IMR-90 (cell line): ENCODE measurements at regions not wholly inside any gene's neighbourhood (a gene's known extent, or its start where the extent isn't known, plus 50 kb on each side); places are given as distances from the start of the nearest gene placed in this dataset.

Source experiments
- ATAC-seq: fragments of 200-7000 bp; cut with Tn5 transposase; 2 replicates; pipeline ENCODE4 v1.9.1; 2020; ENCODE audit warnings: low read depth, mild to moderate bottlenecking, moderate library complexity
- BruUV-seq: library from RNA; stranded (reverse); fragments of 400-500 nt; replicated peaks from 2 replicates; lab custom pipeline; 2021; lab: Mats Ljungman, UMichigan
- CTCF ChIA-PET: fragments of 300-600 bp; formaldehyde crosslinking; extraction: SDS; loops from one replicate; lab custom pipeline; 2021; ENCODE audit warnings: antibody characterized with exemption; lab: Yijun Ruan, JAX
- POLR2A ChIA-PET: fragments of 300-600 bp; sonication (Branson Sonifier 250); formaldehyde crosslinking; loops from one replicate; lab custom pipeline; 2022; ENCODE audit warnings: antibody characterized with exemption; ENCODE audit not compliant: unreplicated experiment; lab: Charles Lee
- DNase-seq: peaks from one replicate; pipeline ENCODE4 v3.0.0; 2013
- H2AFZ ChIP-seq: replicated peaks from 2 replicates; pipeline ENCODE3; 2013; ENCODE audit warnings: low read length, mild to moderate bottlenecking; ENCODE audit not compliant: poor library complexity
- H2AK5ac ChIP-seq: 2 replicates; pipeline ENCODE4 v1.6.1; 2013; ENCODE audit warnings: low read depth, low read length, inconsistent platforms
- H2AK9ac ChIP-seq: replicated peaks from 2 replicates; pipeline ENCODE3; 2013; ENCODE audit warnings: mild to moderate bottlenecking, low read depth, low read length, moderate library complexity; ENCODE audit not compliant: poor library complexity
- H2BK120ac ChIP-seq: 2 replicates; pipeline ENCODE4 v1.6.1; 2013; ENCODE audit warnings: low read depth, low read length, inconsistent platforms
- H2BK15ac ChIP-seq: 3 replicates; pipeline ENCODE4 v1.6.1; 2013; ENCODE audit warnings: low read depth, low read length, inconsistent platforms
- H2BK20ac ChIP-seq: 2 replicates; pipeline ENCODE4 v1.6.1; 2013; ENCODE audit warnings: low read depth, mild to moderate bottlenecking, inconsistent platforms, low read length, moderate library complexity
- H2BK5ac ChIP-seq: 2 replicates; pipeline ENCODE4 v1.6.1; 2013; ENCODE audit warnings: mild to moderate bottlenecking, low read depth, low read length, inconsistent platforms; ENCODE audit not compliant: poor library complexity, severe bottlenecking
- H3K14ac ChIP-seq: replicated peaks from 2 replicates; pipeline ENCODE4 v1.6.1; 2013; ENCODE audit warnings: low read depth, low read length, inconsistent platforms
- H3K18ac ChIP-seq: 2 replicates; pipeline ENCODE4 v1.6.1; 2013; ENCODE audit warnings: low read depth, low read length, control low read depth
- H3K23ac ChIP-seq: 2 replicates; pipeline ENCODE4 v1.6.1; 2013; ENCODE audit warnings: low read depth, low read length, inconsistent platforms
- H3K27ac ChIP-seq: 2 replicates; pipeline ENCODE4 v1.5.1; 2013; ENCODE audit warnings: mild to moderate bottlenecking, control low read depth, low read length; ENCODE audit not compliant: insufficient read depth
- H3K27me3 ChIP-seq: 2 replicates; pipeline ENCODE4 v1.6.1; 2013; ENCODE audit warnings: low read length; ENCODE audit not compliant: control insufficient read depth, insufficient read depth
- H3K36me3 ChIP-seq: 2 replicates; pipeline ENCODE4 v1.6.1; 2013; ENCODE audit warnings: low read length, mixed read lengths; ENCODE audit not compliant: control insufficient read depth, insufficient read depth
- H3K4ac ChIP-seq: 2 replicates; pipeline ENCODE4 v1.6.1; 2013; ENCODE audit warnings: low read depth, low read length, inconsistent platforms
- H3K4me1 ChIP-seq: 2 replicates; pipeline ENCODE4 v1.6.1; 2013; ENCODE audit warnings: low read length, mixed read lengths; ENCODE audit not compliant: control insufficient read depth, insufficient read depth
- H3K4me2 ChIP-seq: 2 replicates; pipeline ENCODE4 v1.6.1; 2013; ENCODE audit warnings: low read depth, mild to moderate bottlenecking, control low read depth, low read length, moderate library complexity
- H3K4me3 ChIP-seq: 2 replicates; pipeline ENCODE4 v1.5.1; 2013; ENCODE audit warnings: low read depth, mild to moderate bottlenecking, control low read depth, low read length, moderate library complexity; ENCODE audit not compliant: insufficient read depth
- H3K56ac ChIP-seq: 2 replicates; pipeline ENCODE4 v1.6.1; 2013; ENCODE audit warnings: low read length, inconsistent platforms; ENCODE audit not compliant: insufficient read depth; ENCODE audit errors: extremely low read depth
- H3K79me1 ChIP-seq, 2 experiments: 2 replicates each; pipeline ENCODE4 v1.6.1; 2013; ENCODE audit warnings: low read length in 2 of 2, inconsistent platforms in 1 of 2, low read depth in 1 of 2
- H3K9ac ChIP-seq: 2 replicates; pipeline ENCODE4 v1.6.1; 2013; ENCODE audit warnings: low read depth, low read length, control low read depth
- H3K9me1 ChIP-seq: 2 replicates; pipeline ENCODE4 v1.6.1; 2013; ENCODE audit warnings: low read length, inconsistent platforms; ENCODE audit not compliant: insufficient read depth
- H3K9me3 ChIP-seq: 2 replicates; pipeline ENCODE4 v1.6.1; 2013; ENCODE audit warnings: low read length; ENCODE audit not compliant: control insufficient read depth, insufficient read depth
- H4K20me1 ChIP-seq: 2 replicates; pipeline ENCODE4 v1.6.1; 2013; ENCODE audit warnings: low read length, inconsistent platforms; ENCODE audit not compliant: insufficient read depth
- H4K5ac ChIP-seq: 2 replicates; pipeline ENCODE4 v1.6.1; 2013; ENCODE audit warnings: mild to moderate bottlenecking, low read depth, low read length, control low read depth
- H4K8ac ChIP-seq, 2 experiments: 2 replicates each; pipeline ENCODE4 v1.6.1; 2013; ENCODE audit warnings: low read depth in 2 of 2, low read length in 2 of 2, control low read depth in 1 of 2, inconsistent platforms in 1 of 2
- H4K91ac ChIP-seq: 2 replicates; pipeline ENCODE4 v1.6.1; 2013; ENCODE audit warnings: low read depth, low read length, inconsistent platforms; ENCODE audit not compliant: insufficient read depth
- BHLHE40 ChIP-seq: fragments of 150-350 bp; IDR thresholded peaks from 2 replicates; pipeline ENCODE4 v1.6.1; 2016; ENCODE audit warnings: mild to moderate bottlenecking, low read depth, low read length
- CEBPB ChIP-seq: IDR thresholded peaks from 2 replicates; pipeline ENCODE4 v1.6.1; 2012; ENCODE audit warnings: low read depth, low read length, improper control_type of control experiment
- CHD1 ChIP-seq: IDR thresholded peaks from 2 replicates; pipeline ENCODE4 v1.6.1; 2012; ENCODE audit warnings: low read depth, low read length, improper control_type of control experiment
- ELK1 ChIP-seq: fragments of 150-350 bp; IDR thresholded peaks from 2 replicates; pipeline ENCODE4 v1.6.1; 2016; ENCODE audit warnings: low read depth, mild to moderate bottlenecking, low read length, moderate library complexity, borderline replicate concordance
- FOS ChIP-seq: fragments of 150-350 bp; IDR thresholded peaks from 2 replicates; pipeline ENCODE4 v1.6.1; 2016; ENCODE audit warnings: low read depth, low read length
- NFE2L2 ChIP-seq: fragments of 150-350 bp; IDR thresholded peaks from 2 replicates; pipeline ENCODE4 v1.6.1; 2016; ENCODE audit warnings: low read depth, mild to moderate bottlenecking, low read length
- POLR2A ChIP-seq: IDR thresholded peaks from 2 replicates; pipeline ENCODE4 v1.6.1; 2012; ENCODE audit warnings: mild to moderate bottlenecking, low read depth, low read length
- RCOR1 ChIP-seq: IDR thresholded peaks from 2 replicates; pipeline ENCODE4 v1.6.1; 2012; ENCODE audit warnings: mild to moderate bottlenecking, low read length, improper control_type of control experiment; ENCODE audit not compliant: insufficient replicate concordance
- SMC3 ChIP-seq: fragments of 150-350 bp; IDR thresholded peaks from 2 replicates; pipeline ENCODE4 v1.6.1; 2016; ENCODE audit warnings: low read depth, mild to moderate bottlenecking, antibody characterized with exemption, low read length, moderate library complexity
- WGBS, 2 experiments: methylation state at CpG; one replicate each; pipeline versions ENCODE4 v1.1.5 to v1.1.7; 2013; ENCODE audit warnings: missing lambda C conversion rate in 2 of 2; ENCODE audit not compliant: insufficient read length in 1 of 2; ENCODE audit errors: extremely low coverage in 2 of 2; 5-methylcytosine and 5-hydroxymethylcytosine counted together
- dilution Hi-C: fragments of 300-500 bp; cut with HindIII; formaldehyde crosslinking; loops from one replicate; pipeline ENCODE4 v1.14.3; 2018; ENCODE audit warnings: low sequenced_read_pairs; ENCODE audit not compliant: unreplicated experiment
- in situ Hi-C: fragments of 300-500 bp; cut with MboI; formaldehyde crosslinking; loops from 3 replicates; pipeline ENCODE4 v1.14.3; 2019; ENCODE audit warnings: low sequenced_read_pairs, inconsistent platforms, mixed read lengths
- intact Hi-C: fragments of 100-400 bp; cut with micrococcal nuclease; formaldehyde crosslinking; loops from 2 replicates; pipeline ENCODE4 v1.10.0; 2022
- TF ChIP-seq, protein P1 (sequence below): conservative IDR thresholded peaks from 2 replicates; pipeline ENCODE4 v1.5.1; 2012; ENCODE audit warnings: mild to moderate bottlenecking, low read depth, low read length, improper control_type of control experiment
- TF ChIP-seq, protein P2 (sequence below): fragments of 150-350 bp; IDR thresholded peaks from 2 replicates; pipeline ENCODE4 v1.6.1; 2017; ENCODE audit warnings: mild to moderate bottlenecking, antibody characterized with exemption, low read length, low read depth

DNA sequence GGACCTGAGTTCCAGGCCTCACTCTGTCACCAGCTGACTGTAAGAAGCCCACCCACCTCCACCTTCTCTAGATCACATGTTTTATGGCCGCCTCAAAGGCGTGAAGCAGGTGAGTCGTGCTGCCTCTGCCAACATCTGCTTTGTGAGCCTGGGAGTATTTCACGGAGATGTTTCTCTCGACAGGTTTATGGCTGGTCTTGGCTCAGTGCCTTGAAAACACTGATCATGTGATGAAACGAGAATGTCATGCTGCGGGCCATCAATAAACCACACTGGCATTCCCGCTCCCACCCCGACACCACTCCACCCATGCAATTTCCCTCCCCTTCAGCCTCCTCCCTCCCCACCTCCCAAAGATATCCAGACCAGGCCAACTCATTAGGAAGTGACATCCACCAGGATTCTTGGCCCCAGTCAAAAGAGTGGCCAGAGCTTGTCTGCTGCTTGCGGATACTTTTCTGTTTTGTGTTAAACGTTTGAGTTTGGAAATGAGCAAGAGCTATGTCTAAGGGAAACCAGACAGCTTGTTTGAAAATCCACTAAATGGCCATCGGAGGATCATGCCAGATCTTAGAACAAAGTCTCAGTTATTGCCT, 53.8 kb upstream of the NTF3 start:
- H2BK5ac ChIP-seq: no peak overlapping the region

More for the DNA sequence above, 53.8 kb upstream of the NTF3 start:
- no peak overlapping the region for H3K18ac ChIP-seq
- H3K4me2 ChIP-seq: no peak overlapping the region
- dilution Hi-C loops: no loop called here
- H4K91ac ChIP-seq: no peak overlapping the region
- H2BK120ac ChIP-seq: no peak overlapping the region
- no peak overlapping the region for H3K56ac ChIP-seq
- ChIA-PET CTCF (no interaction called here), POLR2A (no interaction called here)
- H3K4me1 ChIP-seq: no peaks in the 10 kb centered on the region
- no peak overlapping the region for H4K5ac ChIP-seq
- no peak overlapping the region for H2AK9ac ChIP-seq
- H3K23ac ChIP-seq: no peak overlapping the region
- H3K36me3 ChIP-seq: no peaks in the 10 kb centered on the region
- DNase-seq (no peak), ATAC-seq (no peak)
- no peak overlapping the region for H3K27ac ChIP-seq
- H2BK15ac ChIP-seq: no peak overlapping the region
- no peaks in the 10 kb centered on the region for H4K20me1 ChIP-seq
- H3K9ac ChIP-seq: no peak overlapping the region
- no peak overlapping the region for H2BK20ac ChIP-seq
- BruUV-seq: no TSS peak
- H3K4me3 ChIP-seq: no peak overlapping the region
- H2AFZ ChIP-seq: no peak overlapping the region
- 76% methylated on average over 5 of the region's 12 CpGs; no CpG with 5 or more reads in 1 of the 2 experiments for WGBS, 2 experiments
- TF ChIP-seq CEBPB (no peak), ELK1 (no peak), RCOR1 (no peak), SMC3 (no peak), BHLHE40 (no peak), POLR2A (no peak), NFE2L2 (no peak), CHD1 (no peak), FOS (no peak)
- TF ChIP-seq, protein P1, sequence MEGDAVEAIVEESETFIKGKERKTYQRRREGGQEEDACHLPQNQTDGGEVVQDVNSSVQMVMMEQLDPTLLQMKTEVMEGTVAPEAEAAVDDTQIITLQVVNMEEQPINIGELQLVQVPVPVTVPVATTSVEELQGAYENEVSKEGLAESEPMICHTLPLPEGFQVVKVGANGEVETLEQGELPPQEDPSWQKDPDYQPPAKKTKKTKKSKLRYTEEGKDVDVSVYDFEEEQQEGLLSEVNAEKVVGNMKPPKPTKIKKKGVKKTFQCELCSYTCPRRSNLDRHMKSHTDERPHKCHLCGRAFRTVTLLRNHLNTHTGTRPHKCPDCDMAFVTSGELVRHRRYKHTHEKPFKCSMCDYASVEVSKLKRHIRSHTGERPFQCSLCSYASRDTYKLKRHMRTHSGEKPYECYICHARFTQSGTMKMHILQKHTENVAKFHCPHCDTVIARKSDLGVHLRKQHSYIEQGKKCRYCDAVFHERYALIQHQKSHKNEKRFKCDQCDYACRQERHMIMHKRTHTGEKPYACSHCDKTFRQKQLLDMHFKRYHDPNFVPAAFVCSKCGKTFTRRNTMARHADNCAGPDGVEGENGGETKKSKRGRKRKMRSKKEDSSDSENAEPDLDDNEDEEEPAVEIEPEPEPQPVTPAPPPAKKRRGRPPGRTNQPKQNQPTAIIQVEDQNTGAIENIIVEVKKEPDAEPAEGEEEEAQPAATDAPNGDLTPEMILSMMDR: no peak
- TF ChIP-seq, protein P2, sequence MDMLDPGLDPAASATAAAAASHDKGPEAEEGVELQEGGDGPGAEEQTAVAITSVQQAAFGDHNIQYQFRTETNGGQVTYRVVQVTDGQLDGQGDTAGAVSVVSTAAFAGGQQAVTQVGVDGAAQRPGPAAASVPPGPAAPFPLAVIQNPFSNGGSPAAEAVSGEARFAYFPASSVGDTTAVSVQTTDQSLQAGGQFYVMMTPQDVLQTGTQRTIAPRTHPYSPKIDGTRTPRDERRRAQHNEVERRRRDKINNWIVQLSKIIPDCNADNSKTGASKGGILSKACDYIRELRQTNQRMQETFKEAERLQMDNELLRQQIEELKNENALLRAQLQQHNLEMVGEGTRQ: no peak
- no peak overlapping the region for H3K4ac ChIP-seq
- no peaks in the 10 kb centered on the region for H3K9me1 ChIP-seq
- intact Hi-C loops: no loop called here
- in situ Hi-C loops: no loop called here
- peaks cover 19% of the 10 kb centered on the region for H3K27me3 ChIP-seq
- H4K8ac ChIP-seq: no peak overlapping the region
- no peak overlapping the region for H3K14ac ChIP-seq
- no peak overlapping the region for H2AK5ac ChIP-seq
- no peaks in the 10 kb centered on the region for H3K9me3 ChIP-seq
- H3K79me1 ChIP-seq: no peaks in the 10 kb centered on the region
